AG09309 (cell line): ENCODE measurements at regions not wholly inside any gene's neighbourhood (a gene's known extent, or its start where the extent isn't known, plus 50 kb on each side); places are given as distances from the start of the nearest gene placed in this dataset.
"Not testable (repeated sequence)": the region's sequence is repeated elsewhere in the genome, so short reads cannot be mapped to it uniquely, and the experiment has no call there.

Experiments used
- DNase-seq: peaks from one replicate; pipeline ENCODE4 v3.0.0-alpha.2; 2010; ENCODE audit warnings: low read depth
- H3K4me3 ChIP-seq: 2 replicates; pipeline ENCODE4 v1.5.1; 2011; ENCODE audit warnings: mild to moderate bottlenecking, low read depth, low read length, moderate library complexity; ENCODE audit not compliant: control insufficient read depth
- CTCF ChIP-seq: IDR thresholded peaks from 2 replicates; pipeline ENCODE4 v1.5.1; 2011; ENCODE audit warnings: mild to moderate bottlenecking, low read depth, low read length, inconsistent platforms; ENCODE audit not compliant: insufficient read depth, control insufficient read depth; ENCODE audit errors: missing control alignments

GRCh38 chr2:239650674-239651073 lies 249.9 kb upstream of the HDAC4 start:
- TF ChIP-seq CTCF = no peak
- no peak overlapping the region for H3K4me3 ChIP-seq
- no peak for DNase-seq

GRCh38 chr2:239649309-239649708 lies 248.5 kb upstream of the HDAC4 start:
- DNase-seq = no peak
- no peak for TF ChIP-seq CTCF
- H3K4me3 ChIP-seq = no peak overlapping the region

GRCh38 chr2:239648607-239649006 lies 247.8 kb upstream of the HDAC4 start:
- TF ChIP-seq CTCF = no peak
- H3K4me3 ChIP-seq = no peak overlapping the region
- DNase-seq = no peak

GRCh38 chr2:239647052-239647819 lies 246.4 kb upstream of the HDAC4 start:
- no peak for TF ChIP-seq CTCF

GRCh38 chr2:239646184-239646583 lies 245.4 kb upstream of the HDAC4 start:
- no peak for DNase-seq
- H3K4me3 ChIP-seq = no peak overlapping the region
- no peak for TF ChIP-seq CTCF

More at GRCh38 chr2:239647052-239647819, 246.4 kb upstream of the HDAC4 start:
- no peak for DNase-seq
- no peak overlapping the region for H3K4me3 ChIP-seq

GRCh38 chr2:239644594-239644993 lies 243.8 kb upstream of the HDAC4 start:
- DNase-seq, H3K4me3 ChIP-seq: not testable (repeated sequence)

- TF ChIP-seq CTCF = no peak
- DNase-seq = no peak
- no peak overlapping the region for H3K4me3 ChIP-seq
Measured at GRCh38 chr2:239644011-239644410, 243.2 kb upstream of the HDAC4 start.
